ENCODE measurements at regions not wholly inside any gene's neighbourhood (a gene's known extent, or its start where the extent isn't known, plus 50 kb on each side); places are given as distances from the start of the nearest gene placed in this dataset.
A peak's percentile ranks its signal among the peaks of the same experiment; 100 is the strongest.
"Not testable (repeated sequence)": the region's sequence is repeated elsewhere in the genome, so short reads cannot be mapped to it uniquely, and the experiment has no call there.

DNA sequence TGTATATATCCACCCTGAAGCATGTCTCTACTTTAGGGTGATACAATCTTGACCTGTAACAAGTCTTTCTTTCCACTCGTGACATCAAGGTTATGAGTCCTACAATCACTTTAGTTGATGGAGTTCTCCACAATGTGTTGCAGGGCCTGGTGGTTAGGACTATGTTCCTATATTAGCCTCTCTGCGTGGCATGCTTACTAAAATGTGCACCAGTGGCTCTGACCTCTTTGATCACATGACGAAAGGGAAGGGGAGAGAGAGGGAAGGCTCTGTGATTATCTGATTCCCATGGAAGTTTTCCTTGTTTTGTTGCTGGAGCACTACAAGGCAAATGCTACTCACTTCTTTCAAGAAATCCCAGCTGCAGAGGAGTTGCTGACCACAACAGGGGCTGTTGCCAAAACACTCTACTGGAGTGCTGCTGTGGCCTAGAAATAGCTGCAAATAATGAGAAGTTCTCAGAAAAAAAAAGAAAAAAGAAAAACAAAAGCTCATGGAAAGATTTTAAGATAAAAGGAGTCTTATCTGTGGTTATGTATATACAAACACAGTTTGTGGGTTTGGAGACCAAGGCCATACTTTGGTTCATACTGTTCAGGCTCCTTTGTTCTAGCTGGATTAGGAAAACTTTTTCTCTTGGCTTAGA is 272.8 kb upstream of the MMADHC start:
- no peak for DNase-seq (ENCODE audit: low spot score)

DNA sequence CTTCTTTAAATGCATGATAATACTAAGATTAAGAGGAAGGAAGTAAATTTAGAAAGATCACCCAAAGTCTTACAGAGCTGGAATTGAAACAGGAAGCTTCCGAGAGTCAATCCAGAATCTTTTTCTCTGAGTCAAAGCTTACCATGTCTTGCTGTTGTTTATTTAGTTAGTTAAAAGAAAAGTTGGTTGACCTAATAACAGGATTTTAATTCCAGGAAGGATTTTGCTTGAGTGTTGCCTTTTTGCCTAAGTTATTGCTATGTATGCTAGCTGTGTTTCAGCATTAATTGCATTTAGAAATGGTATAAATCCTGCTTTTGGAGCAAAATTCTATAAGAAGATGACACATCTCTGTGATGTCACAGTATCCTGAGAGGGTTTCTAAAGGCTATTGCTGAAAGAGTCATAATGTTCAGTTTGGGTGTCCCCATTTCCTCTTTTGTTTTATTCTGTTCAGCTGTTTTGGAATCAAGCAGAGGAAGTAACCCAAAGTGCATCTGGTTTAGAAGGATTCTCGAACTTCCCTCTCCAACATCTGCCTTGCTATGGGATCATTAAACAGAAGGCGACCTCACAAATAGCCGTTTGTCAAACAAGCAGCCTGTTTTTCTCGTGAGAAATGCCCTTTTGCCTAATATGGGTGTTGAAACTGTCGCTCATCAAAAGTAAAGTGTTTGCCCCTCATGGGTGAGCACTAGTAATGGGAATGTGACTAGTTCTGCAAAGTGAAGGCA is 271.5 kb upstream of the MMADHC start:
- DNase-seq (ENCODE audit: low spot score): no peak

DNA sequence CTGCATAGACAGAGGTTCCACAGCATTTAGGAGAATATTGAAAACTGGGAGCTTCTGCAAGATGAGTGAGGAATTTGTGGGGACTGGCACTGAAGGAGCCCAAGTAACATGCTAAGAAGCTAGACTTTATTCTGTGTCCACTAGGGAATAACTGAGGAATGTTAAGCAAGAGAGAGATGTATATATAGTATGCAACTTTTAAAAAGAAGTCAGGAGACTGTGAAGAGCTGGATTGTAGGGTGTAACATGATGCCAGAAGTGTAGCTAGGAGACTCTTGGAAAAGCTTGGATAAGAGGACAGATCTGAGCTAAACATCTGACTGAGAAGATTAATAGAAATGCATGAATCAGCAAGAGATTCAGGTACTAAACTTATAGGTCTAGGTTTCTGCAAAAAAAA is 270.6 kb upstream of the MMADHC start:
- no peak for DNase-seq (ENCODE audit: low spot score)

DNA sequence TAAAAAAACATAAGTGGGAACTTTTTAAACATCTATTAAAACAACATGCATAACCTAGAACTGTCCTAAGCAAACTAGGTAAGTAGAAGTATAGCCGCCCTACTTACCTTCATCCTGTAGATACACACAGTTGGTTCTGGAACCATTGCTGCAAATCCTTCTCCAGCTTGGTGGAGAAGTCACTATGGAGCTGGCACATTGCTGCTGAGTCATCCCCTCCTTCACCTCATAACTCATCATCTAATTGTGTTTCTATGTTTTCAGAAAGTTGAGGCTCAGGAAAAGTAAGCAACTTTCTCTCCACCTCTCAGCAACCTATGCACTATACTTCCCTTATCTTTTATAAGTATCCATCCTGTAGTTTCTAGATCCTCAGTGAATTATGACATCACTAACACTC is 269.8 kb upstream of the MMADHC start:
- DNase-seq (ENCODE audit: low spot score): no peak

DNA sequence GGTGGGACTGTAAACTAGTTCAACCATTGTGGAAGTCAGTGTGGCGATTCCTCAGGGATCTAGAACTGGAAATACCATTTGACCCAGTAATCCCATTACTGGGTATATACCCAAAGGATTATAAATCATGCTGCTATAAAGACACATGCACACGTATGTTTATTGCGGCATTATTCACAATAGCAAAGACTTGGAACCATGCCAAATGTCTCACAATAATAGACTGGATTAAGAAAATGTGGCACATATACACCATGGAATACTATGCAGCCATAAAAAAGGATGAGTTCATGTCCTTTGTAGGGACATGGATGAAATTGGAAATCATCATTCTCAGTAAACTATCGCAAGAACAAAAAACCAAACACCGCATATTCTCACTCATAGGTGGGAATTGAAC is 268.3 kb upstream of the MMADHC start:
- DNase-seq (ENCODE audit: low spot score): not testable (repeated sequence)

DNA sequence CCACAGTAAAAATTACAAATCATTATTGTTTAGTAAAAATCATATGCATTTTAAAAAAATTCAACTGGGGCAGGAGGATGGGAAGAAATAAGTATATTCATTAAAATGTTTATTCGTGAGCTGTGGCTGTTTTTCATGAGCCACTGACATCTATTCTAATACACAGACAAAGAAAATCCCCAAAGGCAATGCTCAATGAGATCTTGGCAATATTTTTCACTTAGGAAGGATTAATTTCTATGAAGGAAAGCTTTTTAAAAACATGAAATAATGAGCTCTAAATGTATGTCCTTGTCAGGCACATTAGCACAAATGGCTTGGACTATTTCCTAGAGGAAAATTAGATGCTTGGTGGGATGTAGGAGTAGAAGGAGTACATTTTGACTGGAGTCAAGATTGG is 262.0 kb upstream of the MMADHC start:
- no peak for DNase-seq (ENCODE audit: low spot score)

DNA sequence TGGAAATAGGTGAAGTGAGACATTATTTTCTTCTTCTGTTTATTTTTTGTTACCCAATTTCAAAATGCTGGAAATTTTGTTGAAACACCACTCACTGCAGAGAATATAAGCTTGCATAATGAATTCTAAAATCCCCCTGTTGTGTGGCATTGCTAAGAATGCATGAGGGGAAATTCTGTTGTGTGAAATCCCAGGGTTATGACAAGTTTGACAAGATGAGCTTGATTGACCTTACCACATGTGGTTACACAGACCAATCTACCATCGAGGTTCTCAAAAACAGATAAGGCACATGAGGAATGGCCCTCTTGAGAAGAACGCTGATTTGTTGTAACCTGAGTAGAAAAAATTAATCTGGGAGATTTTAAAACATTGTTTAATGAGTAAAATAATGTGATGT is 261.6 kb upstream of the MMADHC start:
- no peak for DNase-seq (ENCODE audit: low spot score)

DNA sequence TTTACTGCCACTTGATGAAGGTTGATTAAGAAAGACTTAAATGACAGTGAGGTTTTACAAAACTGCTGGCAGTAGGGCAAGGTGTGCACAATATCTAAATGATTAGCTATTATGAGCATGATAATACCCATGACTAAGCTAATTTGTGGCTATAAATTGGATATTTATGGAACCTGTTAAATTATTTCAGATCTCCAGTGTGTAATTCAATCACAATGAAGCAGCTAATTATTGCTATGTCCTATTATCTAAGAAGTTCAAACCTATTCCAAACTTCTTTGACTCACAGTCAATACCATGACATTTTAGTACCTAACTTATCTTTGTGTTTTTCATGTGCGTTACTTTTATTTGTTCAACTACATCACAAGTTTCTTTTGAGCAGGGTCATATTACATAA is 253.8 kb upstream of the MMADHC start:
- DNase-seq (ENCODE audit: low spot score): no peak

DNA sequence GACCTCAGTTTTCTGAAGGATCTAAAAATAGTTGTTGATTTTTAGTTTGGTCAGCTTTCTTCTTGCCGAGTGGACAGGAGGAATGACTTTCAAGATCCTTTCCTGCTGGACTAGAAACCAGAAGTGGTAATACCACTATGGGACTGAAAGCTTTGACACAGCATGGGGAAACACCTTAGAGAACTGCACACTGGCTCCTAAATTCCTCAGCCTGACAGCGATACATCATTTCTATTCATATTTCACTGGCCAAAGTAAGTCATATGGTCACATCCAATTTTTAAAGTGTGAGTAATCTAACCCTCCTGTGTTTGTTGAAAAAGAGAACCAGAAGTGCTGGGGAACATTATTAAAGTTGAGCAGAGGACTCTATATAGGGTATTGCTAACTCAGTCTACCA is 244.7 kb upstream of the MMADHC start:
- no peak for DNase-seq (ENCODE audit: low spot score)

DNA sequence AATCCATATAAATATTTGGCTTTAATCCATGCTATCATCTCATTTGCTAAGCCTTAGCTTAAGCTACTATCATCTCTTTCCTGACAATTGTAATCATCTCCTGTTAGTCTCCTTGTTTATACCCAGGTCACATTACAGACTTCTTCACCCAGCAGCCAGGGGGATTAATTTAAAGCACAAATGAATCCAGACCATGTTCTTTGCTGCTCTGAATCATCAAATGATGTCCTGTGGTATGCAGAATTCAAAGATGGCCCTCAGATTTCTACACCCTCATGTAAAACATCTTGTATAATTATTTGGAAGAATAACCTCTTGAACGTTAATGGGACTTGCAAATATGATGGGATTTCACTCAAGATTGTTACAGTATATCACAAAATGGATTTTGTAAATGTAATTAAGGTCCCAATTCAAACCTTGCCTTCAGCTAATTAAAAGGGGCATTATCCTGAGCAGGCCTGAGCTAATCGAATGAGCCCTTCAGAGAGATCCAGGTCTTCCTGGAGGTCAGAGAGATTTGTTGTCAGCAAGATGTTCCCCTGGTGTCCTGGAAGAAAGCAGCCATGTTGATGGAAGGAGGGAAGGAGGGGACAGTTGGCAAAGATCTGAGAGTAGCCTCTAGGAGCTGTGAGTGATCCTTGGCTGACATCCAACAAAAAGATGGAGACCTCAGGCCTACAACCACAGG is 241.1 kb upstream of the MMADHC start:
- DNase-seq (ENCODE audit: low spot score): no peak

DNA sequence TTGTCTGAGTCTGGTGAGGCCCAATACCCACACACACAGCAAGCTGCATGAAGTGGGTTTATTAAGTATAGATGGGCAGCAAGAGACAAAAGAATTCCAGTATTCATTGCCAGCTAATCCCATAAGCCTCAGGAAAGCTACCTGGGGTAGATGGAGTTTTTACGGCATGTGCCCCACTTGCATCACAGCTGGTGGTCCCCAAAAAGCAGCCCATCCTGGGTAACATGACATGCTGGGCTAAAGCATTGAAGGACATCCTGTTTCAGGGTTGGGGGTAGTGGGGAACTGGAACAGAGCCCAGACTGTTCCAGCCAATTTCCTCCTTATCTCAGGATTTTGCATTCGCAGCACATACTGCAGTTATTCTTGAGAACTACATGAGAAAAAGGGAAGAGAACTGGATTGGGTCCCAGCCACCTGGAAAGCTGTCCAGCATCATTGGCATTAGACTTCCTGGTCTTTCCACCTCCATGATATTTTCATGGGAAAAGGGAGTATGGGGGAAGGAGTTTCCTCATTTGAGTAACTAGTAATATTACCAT is 240.1 kb upstream of the MMADHC start:
- DNase-seq (ENCODE audit: low spot score): no peak

DNA sequence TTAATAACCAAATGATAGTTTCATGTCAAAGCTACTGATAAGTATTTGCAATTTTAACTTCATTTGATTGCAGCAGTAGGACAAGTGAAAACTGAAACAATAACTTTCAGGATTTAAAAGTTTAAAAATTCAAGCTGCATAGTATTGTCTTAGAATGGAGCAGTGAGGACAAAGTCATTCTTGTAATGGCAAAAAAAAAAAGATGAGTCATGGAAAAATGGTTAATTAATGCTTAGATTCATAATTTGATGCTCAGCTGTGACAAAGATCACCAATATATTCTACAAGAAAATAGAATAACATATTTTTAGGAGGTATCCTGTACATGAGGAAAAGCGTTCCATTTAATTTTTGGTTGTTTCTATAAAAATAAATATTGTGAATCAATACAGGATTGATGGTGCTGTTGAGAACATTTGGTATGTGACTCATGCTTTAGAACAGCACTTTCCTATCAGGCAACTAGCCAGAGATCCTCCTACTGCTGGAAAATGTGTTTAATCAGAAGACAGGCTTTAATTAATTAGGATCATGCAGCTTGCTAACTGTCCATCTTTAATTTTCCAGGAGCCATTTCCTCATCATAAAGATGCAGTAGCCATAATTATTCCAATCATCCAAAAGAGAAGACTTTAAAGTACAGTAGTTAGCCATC is 239.0 kb upstream of the MMADHC start:
- peak; percentile 8 for DNase-seq (ENCODE audit: low spot score)

DNA sequence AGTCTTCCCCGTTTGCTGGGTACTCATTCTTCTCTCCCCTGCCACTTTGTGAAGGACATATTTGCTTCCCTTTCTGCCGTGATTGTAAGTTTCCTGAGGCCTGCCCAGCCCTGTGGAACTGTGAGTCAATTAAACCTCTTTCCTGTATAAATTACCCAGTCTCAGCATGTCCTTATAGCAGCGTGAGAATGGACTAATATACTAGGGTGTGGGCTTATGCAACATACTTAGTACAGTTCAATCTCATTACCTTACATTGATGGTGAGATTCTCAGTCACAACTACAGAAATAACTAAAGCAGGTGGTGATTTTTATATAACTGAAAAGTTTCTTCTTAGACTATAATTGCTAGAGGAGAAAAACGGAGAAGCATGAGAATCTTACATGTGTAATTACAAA is 237.9 kb upstream of the MMADHC start:
- no peak for DNase-seq (ENCODE audit: low spot score)

DNA sequence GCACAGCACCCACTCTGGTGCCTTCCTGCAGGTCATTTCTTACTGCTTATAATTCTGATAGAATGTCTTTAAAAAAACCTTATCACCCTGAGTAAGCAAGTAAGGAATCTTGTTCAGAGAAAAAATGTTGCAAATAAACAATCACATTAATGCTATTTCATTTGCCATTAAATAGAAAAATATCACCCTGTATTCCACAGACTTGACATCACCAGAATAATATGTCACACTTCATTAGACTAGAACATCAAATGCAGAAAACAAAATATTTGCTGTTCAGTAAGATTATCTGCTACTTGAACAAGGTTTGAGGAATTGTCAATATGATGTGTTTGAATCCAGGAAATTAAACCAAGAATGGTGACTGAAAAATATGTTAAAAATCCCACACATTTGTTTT is 236.6 kb upstream of the MMADHC start:
- no peak for DNase-seq (ENCODE audit: low spot score)

DNA sequence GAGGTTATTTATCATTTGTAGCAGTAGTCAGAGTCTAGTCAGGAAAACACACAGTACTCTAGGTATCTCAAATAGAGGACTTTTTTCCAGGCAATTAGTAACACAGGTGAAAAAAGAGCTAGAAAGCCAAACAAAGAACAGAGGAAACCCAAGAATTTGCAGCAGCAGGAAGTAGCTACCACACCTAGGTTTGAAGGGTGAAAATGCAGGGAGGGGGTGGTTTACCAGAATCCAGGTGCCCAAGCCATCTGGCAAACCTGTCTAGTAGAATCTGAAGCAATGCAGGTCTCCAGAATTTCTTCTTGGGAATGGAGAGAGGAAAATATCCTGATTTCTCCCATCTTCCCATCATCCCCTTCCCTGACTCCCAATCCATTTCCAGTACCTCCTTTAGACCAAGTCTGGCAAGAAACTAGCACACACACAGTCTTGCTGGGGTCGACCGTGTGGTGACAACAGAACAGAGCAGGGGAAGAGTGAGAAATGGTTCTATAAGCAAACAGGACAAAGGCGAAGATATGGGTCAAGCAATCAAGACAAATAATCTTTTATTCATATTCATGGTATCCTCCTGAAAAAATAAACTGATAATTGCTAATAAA is 231.9 kb upstream of the MMADHC start:
- no peak for DNase-seq (ENCODE audit: low spot score)

DNA sequence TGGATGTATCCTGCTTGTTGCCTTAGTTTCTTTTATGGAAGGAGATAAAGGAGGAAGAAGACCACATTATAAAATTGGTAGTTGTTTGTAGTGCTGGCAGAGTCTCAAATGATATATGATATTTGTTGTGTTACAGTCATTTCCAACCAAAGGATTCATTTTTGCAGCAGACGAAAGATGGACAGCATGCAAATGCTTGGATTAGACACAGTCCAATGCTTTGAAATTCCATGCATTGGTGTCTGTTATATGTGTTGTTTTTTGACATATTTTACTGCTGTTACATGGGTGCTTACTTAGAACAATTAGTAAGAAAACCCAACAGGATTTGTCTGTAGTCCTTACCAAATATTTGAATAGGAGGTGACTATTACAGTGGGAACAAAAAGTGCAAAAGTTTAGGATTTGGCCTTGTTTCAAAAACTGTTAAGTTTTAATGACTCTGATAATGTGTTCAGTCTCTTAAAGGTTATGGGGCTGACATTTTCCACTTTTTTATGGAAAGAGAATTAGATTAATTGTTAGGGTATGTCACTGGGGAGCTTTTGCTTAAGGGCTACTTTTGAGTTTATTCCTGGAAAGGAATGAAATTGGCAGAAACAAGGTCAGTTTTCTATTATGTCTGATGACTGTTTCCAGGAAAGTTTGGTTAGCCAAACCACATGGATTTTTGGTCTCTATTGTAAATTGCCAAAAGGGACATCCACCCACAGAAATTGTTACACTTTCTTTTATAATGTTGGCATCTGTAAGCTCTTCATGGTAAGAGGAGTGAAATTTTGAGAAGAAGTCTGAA is 229.4 kb upstream of the MMADHC start:
- no peak for DNase-seq (ENCODE audit: low spot score)

DNA sequence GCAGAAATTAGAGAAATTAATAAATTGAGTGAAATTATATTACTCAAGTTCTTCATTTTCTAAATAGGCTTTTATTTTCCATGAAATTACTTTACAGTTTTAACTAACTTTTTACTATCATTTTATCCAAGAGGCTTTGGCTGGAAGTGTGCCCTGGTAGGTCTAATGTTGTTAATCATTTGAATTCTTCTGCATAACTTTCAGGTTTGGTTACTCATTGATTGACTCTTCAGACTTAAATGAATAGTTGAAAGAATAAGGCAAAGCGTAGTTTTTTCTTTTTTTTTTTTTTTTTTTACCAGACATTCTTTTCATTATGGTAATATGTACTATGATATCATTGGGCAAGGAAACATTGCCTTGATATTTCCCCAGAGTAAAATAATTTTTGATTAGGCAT is 228.4 kb upstream of the MMADHC start:
- no peak for DNase-seq (ENCODE audit: low spot score)

DNA sequence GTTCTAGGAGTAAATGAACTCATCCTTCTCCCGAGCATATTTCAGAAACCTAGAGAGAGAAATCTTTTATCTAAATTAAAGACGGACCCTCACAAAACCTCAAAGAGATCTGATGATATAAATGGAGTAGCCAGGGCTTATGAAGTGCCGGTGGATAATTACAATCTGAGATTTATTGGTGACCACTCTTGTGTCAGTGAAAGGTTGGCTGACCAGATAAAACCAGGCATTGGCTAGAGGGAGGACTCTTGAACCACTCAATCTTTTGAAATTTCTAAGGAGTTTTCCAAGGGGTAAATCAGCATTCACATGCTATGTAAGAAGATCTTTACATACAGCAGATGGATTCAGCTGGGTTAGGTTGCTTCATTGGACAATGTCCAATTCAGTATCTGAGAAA is 227.3 kb upstream of the MMADHC start:
- DNase-seq (ENCODE audit: low spot score): no peak

DNA sequence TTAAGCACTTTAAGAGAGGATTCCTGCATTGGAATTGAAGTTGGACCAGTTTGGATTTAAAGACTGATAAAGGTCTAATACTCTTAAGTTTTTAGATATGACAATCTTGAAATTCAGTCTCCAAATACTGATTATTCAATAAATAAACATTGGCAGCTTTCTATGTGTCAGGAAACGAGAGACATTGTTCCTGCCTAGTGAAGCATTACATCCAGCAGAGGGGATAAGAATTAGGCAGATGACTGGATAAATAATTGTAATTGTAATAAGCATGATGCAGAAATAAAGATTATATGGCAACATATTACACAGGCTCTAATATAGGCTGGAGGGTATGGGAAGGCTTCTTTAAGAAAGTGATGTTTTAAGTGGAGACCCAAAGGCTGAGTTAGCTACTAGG is 226.5 kb upstream of the MMADHC start:
- no peak for DNase-seq (ENCODE audit: low spot score)

DNA sequence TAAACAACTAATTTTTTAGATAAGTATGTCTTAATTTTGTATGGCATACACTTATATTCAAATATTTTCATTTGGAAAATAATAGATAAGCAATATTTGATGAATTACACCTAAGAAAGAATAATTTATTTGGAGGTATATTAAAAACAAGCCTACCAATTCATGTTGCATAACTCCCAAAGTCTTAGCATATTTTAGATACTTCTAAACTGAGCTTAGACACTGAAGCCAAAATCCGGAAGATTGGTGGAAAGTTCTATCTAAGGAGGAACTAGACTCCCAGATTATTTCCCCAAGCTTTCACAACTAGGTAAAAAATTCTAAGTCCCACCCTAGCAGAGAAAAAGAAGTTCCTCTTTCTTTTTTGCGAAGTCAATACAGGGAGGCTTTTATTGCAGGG is 221.0 kb upstream of the MMADHC start:
- no peak for DNase-seq (ENCODE audit: low spot score)

DNA sequence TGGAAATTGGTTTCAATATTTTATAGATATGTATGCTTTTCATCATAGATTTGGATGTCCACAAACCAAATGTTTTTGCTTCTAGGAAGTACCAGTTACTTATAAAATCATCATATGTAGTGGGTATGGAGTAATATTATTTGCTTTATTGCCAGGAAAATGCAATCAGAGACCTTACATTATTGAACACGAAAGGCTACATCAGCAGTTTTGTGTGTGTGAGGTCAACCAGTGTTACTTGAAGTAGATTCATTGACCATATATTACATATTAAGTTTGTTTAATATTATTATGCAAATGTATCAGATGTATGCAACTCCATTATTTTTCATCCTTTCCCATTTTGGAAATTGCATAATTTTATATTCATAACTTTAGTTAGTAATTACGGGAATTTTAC is 219.1 kb upstream of the MMADHC start:
- DNase-seq (ENCODE audit: low spot score): no peak

Data from COLO829 (cell line).